ENCODE measurements at regions not wholly inside any gene's neighbourhood (a gene's known extent, or its start where the extent isn't known, plus 50 kb on each side); places are given as distances from the start of the nearest gene placed in this dataset.
A peak's percentile ranks its signal among the peaks of the same experiment; 100 is the strongest.

- TF ChIP-seq CTCF (conservative IDR thresholded peaks at IDR 0.05) (peak; percentile 91), EZH2 (IDR thresholded peaks at IDR 0.05; ENCODE audit: low read depth) (no peak)
Measured at GRCh38 chr18:72672364-72673184, 128.4 kb upstream of the CBLN2 start.
